BLaER1 (cell line): ENCODE measurements at regions not wholly inside any gene's neighbourhood (a gene's known extent, or its start where the extent isn't known, plus 50 kb on each side); places are given as distances from the start of the nearest gene placed in this dataset.

Experiments used
- H3K27ac ChIP-seq: shearing (Covaris generic); formaldehyde crosslinking; 2 replicates; pipeline ENCODE4 v1.8.1; 2022
- H3K27me3 ChIP-seq: shearing (Covaris generic); formaldehyde crosslinking; 2 replicates; pipeline ENCODE4 v1.8.1; 2022
- H3K36me3 ChIP-seq: shearing (Covaris generic); formaldehyde crosslinking; 2 replicates; pipeline ENCODE4 v1.8.1; 2022
- H3K4me1 ChIP-seq: shearing (Covaris generic); formaldehyde crosslinking; 2 replicates; pipeline ENCODE4 v1.8.1; 2022
- H3K4me2 ChIP-seq: shearing (Covaris generic); formaldehyde crosslinking; 2 replicates; pipeline ENCODE4 v1.8.1; 2022
- H3K4me3 ChIP-seq: shearing (Covaris generic); formaldehyde crosslinking; 2 replicates; pipeline ENCODE4 v1.8.1; 2022
- H3K9ac ChIP-seq: shearing (Covaris generic); formaldehyde crosslinking; 2 replicates; pipeline ENCODE4 v1.8.1; 2022
- H3K9me3 ChIP-seq: shearing (Covaris generic); formaldehyde crosslinking; 2 replicates; pipeline ENCODE4 v1.8.1; 2022
- H4K20me1 ChIP-seq: shearing (Covaris generic); formaldehyde crosslinking; 2 replicates; pipeline ENCODE4 v1.8.1; 2022
- Cebpa-rat ChIP-seq: shearing (Covaris generic); IDR thresholded peaks from 2 replicates; pipeline ENCODE4 v1.8.1; 2022

DNA sequence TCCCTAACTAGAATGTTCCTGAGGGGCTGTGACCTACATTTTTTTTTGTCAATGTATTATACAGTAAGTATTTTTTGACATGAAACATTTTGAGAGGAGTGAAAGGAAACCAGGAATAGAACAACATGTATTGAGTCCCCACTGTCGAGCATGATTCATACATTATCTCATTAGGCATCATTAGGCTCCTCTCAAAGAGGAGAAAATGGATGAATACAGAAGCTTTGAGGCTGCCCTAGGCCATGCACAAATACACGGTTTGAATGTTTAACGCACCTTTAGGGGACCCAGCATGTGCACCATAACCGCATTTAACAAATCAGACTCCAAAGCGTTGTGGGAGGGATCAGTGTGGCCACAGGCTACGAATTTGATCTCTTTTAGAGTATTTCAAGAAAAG lies 87.8 kb downstream of the TBXT start:
- no peak overlapping the region for H3K27ac ChIP-seq
- no peaks in the 10 kb centered on the region for H4K20me1 ChIP-seq
- no peaks in the 10 kb centered on the region for H3K9me3 ChIP-seq
- H3K4me1 ChIP-seq: no peaks in the 10 kb centered on the region
- H3K27me3 ChIP-seq: no peaks in the 10 kb centered on the region
- no peak overlapping the region for H3K9ac ChIP-seq
- H3K36me3 ChIP-seq: no peaks in the 10 kb centered on the region
- no peak for TF ChIP-seq Cebpa-rat
- H3K4me3 ChIP-seq: no peak overlapping the region
- H3K4me2 ChIP-seq: no peak overlapping the region

GRCh38 chr6:166078294-166078693 lies 89.4 kb downstream of the TBXT start:
- TF ChIP-seq Cebpa-rat: no peak
- H3K36me3 ChIP-seq: no peaks in the 10 kb centered on the region
- no peaks in the 10 kb centered on the region; the same call in 1 of the 2 replicates for H3K9me3 ChIP-seq
- H3K4me3 ChIP-seq: no peak overlapping the region
- H3K4me1 ChIP-seq: peaks cover 4% of the 10 kb centered on the region; the same call in 1 of the 2 replicates
- H3K4me2 ChIP-seq: no peak overlapping the region
- no peaks in the 10 kb centered on the region for H4K20me1 ChIP-seq
- no peak overlapping the region for H3K27ac ChIP-seq
- no peak overlapping the region for H3K9ac ChIP-seq
- H3K27me3 ChIP-seq: no peaks in the 10 kb centered on the region

DNA sequence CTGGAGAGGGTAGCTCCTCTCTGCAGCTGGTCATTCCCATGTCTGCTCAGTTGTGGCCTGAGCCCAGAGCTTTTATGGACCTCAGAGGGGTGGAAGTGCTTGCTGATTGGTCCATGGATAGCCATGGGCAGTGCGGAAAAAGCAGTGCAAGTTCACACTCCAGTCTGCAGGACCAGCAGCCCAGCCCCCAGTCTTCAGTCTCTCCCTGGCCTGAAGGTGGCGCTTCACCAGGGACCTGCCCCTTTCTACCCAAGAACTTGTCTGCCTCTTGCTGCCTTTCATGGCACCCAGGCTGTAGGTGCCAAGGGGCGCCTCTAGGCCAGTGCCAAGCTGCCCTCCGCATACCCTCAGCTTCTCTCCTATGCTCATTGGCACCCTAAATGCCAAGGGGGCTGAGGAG lies 91.0 kb downstream of the TBXT start:
- H4K20me1 ChIP-seq: no peaks in the 10 kb centered on the region
- no peak overlapping the region for H3K27ac ChIP-seq
- no peak overlapping the region for H3K4me3 ChIP-seq
- H3K4me2 ChIP-seq: no peak overlapping the region
- H3K9me3 ChIP-seq: no peaks in the 10 kb centered on the region; the same call in 1 of the 2 replicates
- no peaks in the 10 kb centered on the region for H3K36me3 ChIP-seq
- no peaks in the 10 kb centered on the region for H3K27me3 ChIP-seq
- H3K9ac ChIP-seq: no peak overlapping the region
- peaks cover 4% of the 10 kb centered on the region; the same call in 1 of the 2 replicates for H3K4me1 ChIP-seq
- TF ChIP-seq Cebpa-rat: no peak

DNA sequence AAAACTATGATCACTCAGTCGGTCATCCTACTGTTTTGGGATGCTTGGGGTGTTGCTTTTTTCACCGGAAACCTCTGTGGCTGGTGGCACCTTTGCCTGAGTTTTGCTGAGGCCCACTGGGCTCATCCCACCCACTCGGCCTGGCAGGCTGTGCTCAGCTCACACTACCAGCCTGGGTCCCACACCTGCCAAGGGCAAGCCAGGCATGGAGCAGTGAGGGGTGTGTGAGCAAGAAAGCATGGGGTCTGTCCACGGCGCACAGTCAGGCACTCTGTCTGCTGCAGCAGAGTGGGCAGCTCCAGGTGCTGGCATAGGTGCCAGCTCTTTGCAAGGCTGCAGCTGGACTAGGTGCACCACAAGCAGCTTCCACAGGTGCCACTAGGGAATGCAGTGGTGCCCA lies 91.7 kb downstream of the TBXT start:
- Histone ChIP-seq H3K27ac (no peak overlapping the region), H3K4me2 (no peak overlapping the region), H4K20me1 (no peaks in the 10 kb centered on the region), H3K27me3 (no peaks in the 10 kb centered on the region), H3K36me3 (no peaks in the 10 kb centered on the region), H3K4me1 (peaks cover 4% of the 10 kb centered on the region; the same call in 1 of the 2 replicates), H3K9me3 (no peaks in the 10 kb centered on the region; the same call in 1 of the 2 replicates), H3K9ac (no peak overlapping the region), H3K4me3 (no peak overlapping the region)
- TF ChIP-seq Cebpa-rat: no peak

GRCh38 chr6:166075186-166075585 lies 92.5 kb downstream of the TBXT start:
- Histone ChIP-seq H3K27ac (no peak overlapping the region), H3K4me3 (no peak overlapping the region), H3K27me3 (no peaks in the 10 kb centered on the region), H3K9me3 (no peaks in the 10 kb centered on the region; the same call in 1 of the 2 replicates), H3K36me3 (no peaks in the 10 kb centered on the region), H3K9ac (no peak overlapping the region), H4K20me1 (no peaks in the 10 kb centered on the region), H3K4me2 (no peak overlapping the region), H3K4me1 (peaks cover 4% of the 10 kb centered on the region; the same call in 1 of the 2 replicates)
- TF ChIP-seq Cebpa-rat: no peak

DNA sequence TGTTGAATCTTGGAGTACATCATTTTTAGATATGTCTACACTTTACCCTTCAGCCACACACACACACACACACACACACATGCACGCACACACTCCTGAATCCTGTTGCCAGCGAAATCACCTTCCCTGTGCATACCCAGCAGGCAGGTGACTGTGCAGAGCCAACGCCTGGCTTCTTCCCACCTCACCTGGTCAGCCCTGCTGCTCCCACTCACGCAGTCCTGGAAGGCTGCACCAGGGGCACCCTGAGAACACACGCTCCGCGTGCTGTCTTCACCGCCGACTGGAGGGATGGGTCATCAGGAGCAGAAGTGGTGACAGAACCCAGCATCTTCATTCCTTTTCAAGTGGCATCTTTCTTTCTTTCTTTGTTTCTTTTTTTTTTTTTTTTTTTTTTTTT lies 94.6 kb downstream of the TBXT start:
- no peak for TF ChIP-seq Cebpa-rat
- Histone ChIP-seq H3K4me1 (peaks cover 4% of the 10 kb centered on the region; the same call in 1 of the 2 replicates), H3K27me3 (no peaks in the 10 kb centered on the region), H3K9me3 (peaks cover 5% of the 10 kb centered on the region; the same call in 1 of the 2 replicates), H3K4me2 (no peak overlapping the region), H3K4me3 (no peak overlapping the region), H4K20me1 (no peaks in the 10 kb centered on the region), H3K36me3 (no peaks in the 10 kb centered on the region), H3K9ac (no peak overlapping the region), H3K27ac (no peak overlapping the region)

GRCh38 chr6:166068768-166069167 lies 98.9 kb downstream of the TBXT start:
- TF ChIP-seq Cebpa-rat: no peak
- Histone ChIP-seq H3K36me3 (no peaks in the 10 kb centered on the region), H3K9ac (no peak overlapping the region), H3K9me3 (peaks cover 15% of the 10 kb centered on the region), H3K27ac (no peak overlapping the region), H3K4me3 (no peak overlapping the region), H3K4me2 (no peak overlapping the region), H3K27me3 (no peaks in the 10 kb centered on the region), H4K20me1 (no peaks in the 10 kb centered on the region), H3K4me1 (peaks cover under 1% of the 10 kb centered on the region; the same call in 1 of the 2 replicates)

- Histone ChIP-seq H3K4me3 (no peak overlapping the region), H3K4me2 (no peak overlapping the region)
- no peak for TF ChIP-seq Cebpa-rat
Measured at GRCh38 chr6:166058064-166058739, 109.4 kb downstream of the TBXT start.

GRCh38 chr6:166057431-166057830 lies 110.2 kb downstream of the TBXT start:
- H3K27ac ChIP-seq: no peak overlapping the region
- no peaks in the 10 kb centered on the region for H3K36me3 ChIP-seq
- no peaks in the 10 kb centered on the region for H3K27me3 ChIP-seq
- H3K4me3 ChIP-seq: no peak overlapping the region
- H3K9ac ChIP-seq: no peak overlapping the region
- no peaks in the 10 kb centered on the region for H4K20me1 ChIP-seq
- no peak for TF ChIP-seq Cebpa-rat
- peaks cover 16% of the 10 kb centered on the region for H3K9me3 ChIP-seq
- no peaks in the 10 kb centered on the region for H3K4me1 ChIP-seq
- no peak overlapping the region for H3K4me2 ChIP-seq

More at GRCh38 chr6:166058064-166058739, 109.4 kb downstream of the TBXT start:
- no peaks in the 10 kb centered on the region for H3K4me1 ChIP-seq
- H3K27ac ChIP-seq: no peak overlapping the region
- no peaks in the 10 kb centered on the region for H3K36me3 ChIP-seq
- H3K27me3 ChIP-seq: no peaks in the 10 kb centered on the region
- no peaks in the 10 kb centered on the region for H4K20me1 ChIP-seq
- H3K9me3 ChIP-seq: peaks cover 15% of the 10 kb centered on the region
- H3K9ac ChIP-seq: no peak overlapping the region

- Histone ChIP-seq H3K4me1 (no peaks in the 10 kb centered on the region), H3K4me3 (no peak overlapping the region), H3K9me3 (peaks cover 16% of the 10 kb centered on the region), H3K9ac (no peak overlapping the region), H3K27ac (no peak overlapping the region), H3K27me3 (no peaks in the 10 kb centered on the region), H3K4me2 (no peak overlapping the region), H3K36me3 (no peaks in the 10 kb centered on the region), H4K20me1 (no peaks in the 10 kb centered on the region)
- TF ChIP-seq Cebpa-rat: no peak
Measured at GRCh38 chr6:166056637-166057036, 111.0 kb downstream of the TBXT start.

GRCh38 chr6:166055801-166056200 lies 111.8 kb downstream of the TBXT start:
- Histone ChIP-seq H3K27me3 (no peaks in the 10 kb centered on the region), H3K4me2 (no peak overlapping the region), H4K20me1 (no peaks in the 10 kb centered on the region), H3K27ac (no peak overlapping the region), H3K4me3 (no peak overlapping the region), H3K9ac (no peak overlapping the region), H3K36me3 (no peaks in the 10 kb centered on the region), H3K4me1 (no peaks in the 10 kb centered on the region), H3K9me3 (peaks cover 16% of the 10 kb centered on the region)
- TF ChIP-seq Cebpa-rat: no peak
